G401 (cell line): ENCODE measurements at regions not wholly inside any gene's neighbourhood (a gene's known extent, or its start where the extent isn't known, plus 50 kb on each side); places are given as distances from the start of the nearest gene placed in this dataset.

Source experiments
- DNase-seq: peaks from one replicate; pipeline ENCODE4 v3.0.0-alpha.2; 2015; ENCODE audit warnings: low spot score
- in situ Hi-C: cut with HindIII; loops from 2 replicates; pipeline ENCODE4 v1.10.0; 2016; ENCODE audit warnings: low sequenced_read_pairs, mixed read lengths

DNA sequence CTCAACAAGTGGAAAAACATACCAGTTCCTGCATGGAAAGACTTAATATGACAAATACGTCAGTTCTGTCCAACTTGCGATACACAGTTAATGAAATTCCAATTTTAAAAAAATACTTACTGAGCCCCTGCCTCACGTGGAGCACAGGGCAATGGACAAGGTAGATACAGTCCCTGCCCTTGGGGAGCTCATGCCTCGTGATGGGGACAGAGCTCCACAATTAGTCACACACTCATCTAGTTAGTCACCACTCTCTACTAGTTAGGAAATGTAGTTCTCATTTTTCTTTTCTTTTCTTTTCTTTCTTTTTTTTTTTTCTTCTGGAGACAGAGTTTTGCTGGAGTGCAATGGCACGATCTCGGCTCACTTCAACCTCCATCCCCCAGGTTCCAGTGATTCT is 74.7 kb upstream of the CDH5 start:
- in situ Hi-C loops: no loop called here
- DNase-seq: no peak

DNA sequence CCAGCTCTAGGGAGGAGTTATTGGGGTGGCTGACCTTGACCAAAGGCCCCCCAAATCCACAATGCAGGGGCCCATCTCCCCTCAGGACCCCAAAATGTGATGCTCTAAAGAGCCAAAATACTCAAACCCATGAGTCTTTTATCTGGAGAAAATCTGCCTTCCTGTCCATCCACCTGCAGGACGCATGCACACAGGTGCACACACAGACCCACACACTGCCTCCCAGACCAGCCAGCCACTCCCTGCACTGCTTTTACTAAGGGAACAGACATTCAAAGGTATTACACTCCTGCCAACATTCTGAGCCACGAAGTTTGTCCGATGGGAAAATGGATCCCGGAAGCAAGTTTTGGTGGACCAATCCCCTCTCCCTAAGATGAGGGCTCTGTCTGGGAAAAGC is 76.1 kb upstream of the CDH5 start:
- in situ Hi-C loops: no loop called here
- DNase-seq: no peak

DNA sequence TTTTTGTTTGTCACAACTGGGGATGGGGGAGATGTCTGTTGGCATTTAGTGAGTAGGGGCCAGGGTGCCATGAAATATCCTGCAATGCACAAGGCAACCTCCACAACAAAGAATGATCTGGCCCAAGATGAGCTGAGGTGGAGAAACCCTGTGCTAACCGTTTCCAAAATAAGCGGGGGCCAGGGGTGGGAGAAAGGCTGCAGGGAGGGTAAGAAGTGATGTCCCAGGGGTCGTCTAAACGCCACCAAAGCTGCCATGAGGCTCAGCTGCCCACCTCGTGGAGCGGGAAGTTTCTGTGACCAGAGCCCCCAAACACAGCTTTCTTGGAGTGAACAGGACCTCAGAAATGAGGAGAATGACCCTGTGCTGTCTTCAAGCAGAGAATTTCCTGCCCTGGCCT is 76.5 kb upstream of the CDH5 start:
- DNase-seq: no peak
- in situ Hi-C loops: no loop called here

DNA sequence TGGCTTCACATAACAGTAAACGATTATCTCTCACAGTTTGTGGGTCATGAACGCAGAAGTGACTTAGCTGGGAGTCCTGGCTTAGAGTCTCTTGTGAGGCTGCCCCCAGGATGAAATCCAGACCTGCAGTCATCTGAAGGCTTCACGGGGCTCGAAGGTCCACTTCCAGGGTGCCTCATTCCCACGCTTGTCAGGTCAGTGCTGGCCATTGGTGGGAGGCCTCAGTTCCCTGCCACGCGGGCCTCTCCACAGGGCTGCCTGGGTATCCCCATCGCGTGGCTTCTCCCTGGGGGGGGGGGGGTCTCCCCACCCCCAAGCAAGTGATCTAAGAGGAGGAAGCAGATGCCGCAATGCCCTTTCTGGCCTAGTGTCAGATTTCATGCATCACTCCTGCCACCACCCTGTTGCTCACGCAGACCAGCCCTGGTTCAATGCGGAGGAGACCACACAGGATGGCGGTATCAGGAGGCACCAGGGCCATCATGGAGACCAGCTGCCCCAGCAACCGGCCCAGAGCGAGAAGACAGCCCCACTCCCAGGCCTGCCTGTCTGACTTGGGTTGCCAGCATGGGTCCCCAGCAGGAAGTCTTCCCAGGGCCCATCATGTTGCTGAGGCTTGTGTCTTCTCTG is 77.3 kb upstream of the CDH5 start:
- in situ Hi-C loops: no loop called here
- no peak for DNase-seq

DNA sequence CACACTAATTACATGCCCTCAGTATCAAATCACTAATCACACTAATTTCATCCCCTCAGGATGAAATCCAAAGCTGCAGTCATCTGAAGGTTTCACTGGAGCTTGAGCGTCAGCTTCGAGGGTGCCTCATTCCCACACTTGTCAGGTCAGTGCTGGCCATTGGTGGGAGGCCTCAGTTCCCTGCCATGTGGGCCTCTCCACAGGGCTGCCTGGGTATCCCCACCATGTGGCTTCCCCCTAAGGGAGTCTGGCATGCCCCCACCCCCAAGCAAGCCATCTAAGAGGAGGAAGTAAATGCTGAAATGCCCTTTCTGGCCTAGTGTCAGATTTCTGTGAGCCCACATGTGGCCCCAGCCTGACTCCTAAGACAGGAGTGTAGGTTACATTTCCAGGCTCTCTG is 78.6 kb upstream of the CDH5 start:
- in situ Hi-C loops: no loop called here
- no peak for DNase-seq

DNA sequence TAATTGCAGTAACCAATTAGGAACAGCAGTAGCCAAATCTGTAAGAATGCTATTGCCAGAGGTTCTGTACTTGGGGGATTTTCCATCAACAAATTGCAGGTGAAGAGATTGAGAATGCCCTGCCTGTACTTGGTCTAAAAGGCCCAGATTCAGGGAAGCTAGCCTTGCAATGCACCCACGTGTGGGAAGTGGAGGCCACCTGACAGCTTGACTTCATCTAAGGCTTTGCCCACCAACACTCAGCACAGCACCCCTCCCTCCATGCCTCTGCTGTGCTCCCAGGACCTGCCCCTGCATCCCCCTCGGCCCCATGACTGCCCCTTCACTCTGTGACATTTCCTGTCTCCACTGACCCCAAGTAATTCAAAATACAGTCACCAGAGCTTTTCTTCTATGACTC is 79.1 kb upstream of the CDH5 start:
- in situ Hi-C loops: no loop called here
- DNase-seq: no peak

DNA sequence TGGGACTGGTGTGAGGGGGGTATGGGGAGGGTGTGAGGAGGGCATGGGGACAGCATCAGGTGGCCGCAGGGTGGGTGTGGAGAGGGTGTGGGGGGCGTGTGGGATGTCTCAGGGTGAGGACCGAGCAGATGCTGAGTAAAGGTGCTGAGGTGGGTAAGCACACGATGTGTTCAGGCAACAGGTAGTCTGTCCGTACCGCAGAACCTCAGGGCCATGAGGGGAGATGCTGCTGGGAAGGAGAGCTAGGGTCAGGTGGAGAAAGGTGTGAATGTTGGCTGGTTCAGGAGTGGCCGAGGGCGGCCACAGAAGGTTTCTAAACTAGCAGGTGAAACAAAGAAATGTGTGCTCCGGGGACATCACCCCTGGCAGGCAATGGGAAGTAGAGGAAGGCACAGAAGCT is 80.0 kb upstream of the CDH5 start:
- DNase-seq: no peak
- in situ Hi-C loops: no loop called here

DNA sequence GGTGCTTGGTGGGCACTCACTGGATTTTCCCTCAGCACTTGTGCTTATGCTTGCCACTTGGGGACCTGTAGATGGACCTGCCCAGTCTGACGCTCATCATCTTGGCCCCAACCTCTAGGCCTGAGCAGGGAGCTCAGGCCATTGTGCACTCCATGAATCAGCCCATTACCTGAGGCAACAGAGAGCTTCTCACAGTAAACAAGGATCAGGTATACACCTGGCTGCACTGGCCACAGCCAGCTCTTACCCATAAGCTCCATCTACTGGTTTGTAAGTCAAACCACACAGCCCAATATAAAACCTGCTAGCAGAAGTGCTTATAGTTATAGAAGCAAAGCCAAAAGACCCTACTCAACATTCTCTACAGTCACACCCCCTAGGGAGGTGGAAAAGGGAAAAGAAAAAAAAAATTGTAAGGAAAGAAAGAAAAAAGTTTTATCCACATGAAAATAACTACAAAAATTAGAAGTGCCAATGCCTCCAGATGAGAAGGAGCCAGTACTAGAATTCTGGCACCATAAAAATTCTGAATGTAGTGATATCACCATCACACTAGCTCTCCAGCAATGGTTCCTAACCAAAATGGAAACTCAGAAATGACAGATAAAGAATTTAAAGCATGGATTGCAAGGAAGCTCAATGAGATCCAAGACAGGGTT is 87.8 kb upstream of the CDH5 start:
- no peak for DNase-seq
- in situ Hi-C loops: no loop called here

DNA sequence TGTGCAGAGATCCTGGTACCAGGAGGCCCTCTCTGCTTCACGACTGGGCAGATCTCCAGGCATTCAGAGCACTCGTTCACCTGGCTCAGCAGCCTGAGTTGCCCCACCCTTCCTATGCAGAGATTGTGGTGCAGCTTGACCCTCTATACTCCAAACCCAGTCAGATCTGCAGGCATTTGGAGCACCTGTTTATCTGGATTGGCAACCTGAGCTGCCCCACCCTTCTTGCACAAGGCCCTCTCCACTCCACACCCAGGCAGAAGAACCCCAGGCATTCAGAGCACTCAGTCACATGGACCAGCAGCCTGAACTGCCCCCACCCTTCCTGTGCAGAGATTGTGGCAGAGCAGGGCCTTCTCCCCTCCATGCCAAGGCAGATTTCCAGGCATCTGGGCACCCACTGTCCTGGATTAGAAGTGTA is 88.4 kb upstream of the CDH5 start:
- in situ Hi-C loops: no loop called here
- DNase-seq: no peak

DNA sequence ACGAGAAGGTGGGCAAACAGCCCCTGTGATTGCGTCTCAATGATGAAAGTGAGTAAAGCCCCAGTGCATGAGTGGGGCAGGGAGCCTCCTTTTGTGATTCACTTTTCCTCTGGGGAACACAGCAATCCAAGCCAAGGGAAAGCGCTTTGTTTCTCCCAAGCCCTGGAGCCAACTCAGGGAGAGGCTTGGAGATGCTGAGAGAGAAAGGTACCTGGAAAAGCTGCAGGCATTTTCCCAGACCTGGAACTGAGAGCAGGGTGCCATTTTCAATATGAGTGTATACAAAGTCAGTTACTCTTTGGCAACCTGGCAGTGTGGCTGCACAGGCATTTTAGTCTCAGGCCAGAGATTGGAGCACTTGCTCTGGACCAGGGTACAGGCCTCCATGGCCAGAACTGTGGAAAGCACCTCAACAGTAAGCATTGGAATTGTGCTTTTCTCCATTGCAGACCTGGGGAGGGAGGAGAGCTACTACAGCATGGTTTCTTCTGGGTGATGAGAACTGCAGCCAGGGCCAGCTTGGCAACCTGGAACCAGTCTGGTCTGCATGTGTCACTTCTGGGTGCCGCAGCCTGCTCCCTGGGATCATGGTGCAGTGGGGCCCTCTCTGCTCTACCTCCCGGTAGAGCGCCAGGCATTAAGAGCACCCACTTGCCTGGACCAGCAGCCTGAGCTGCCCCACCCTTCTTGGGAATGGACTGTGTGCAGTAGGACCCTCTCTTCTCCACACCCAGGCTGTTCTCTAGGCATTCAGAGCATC is 89.0 kb upstream of the CDH5 start:
- DNase-seq: no peak
- in situ Hi-C loops: no loop called here

DNA sequence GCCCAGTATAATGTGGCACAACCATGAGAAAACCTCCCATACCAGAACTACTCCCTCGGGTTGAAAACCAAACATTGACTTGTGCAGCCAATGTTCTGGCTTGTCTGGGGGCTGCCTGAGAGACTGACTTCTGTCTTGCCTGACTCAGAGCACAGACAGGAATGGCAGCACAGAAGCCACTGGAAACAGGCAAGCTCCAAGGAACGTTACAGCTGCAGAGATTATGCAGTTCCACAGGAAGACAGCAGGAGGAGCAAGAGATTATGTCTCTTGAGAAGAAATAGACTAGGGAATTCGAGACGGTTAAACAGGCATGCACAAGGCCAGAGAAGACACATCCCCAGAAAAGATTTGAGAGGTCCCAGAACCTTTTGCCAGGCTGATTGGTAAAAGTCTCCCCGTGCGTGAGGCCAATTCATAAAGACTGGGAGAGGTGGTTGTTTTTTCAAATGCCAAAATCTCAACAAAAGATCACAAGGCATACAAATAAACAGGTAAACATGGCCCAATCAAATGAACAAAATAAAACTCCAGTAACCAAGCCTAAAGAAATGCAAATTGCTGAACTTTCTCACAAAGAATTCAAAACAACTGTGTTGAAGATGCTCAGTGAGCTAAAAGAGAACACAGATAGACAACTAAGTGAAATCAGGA is 90.6 kb upstream of the CDH5 start:
- in situ Hi-C loops: no loop called here
- peak; percentile 10 for DNase-seq

DNA sequence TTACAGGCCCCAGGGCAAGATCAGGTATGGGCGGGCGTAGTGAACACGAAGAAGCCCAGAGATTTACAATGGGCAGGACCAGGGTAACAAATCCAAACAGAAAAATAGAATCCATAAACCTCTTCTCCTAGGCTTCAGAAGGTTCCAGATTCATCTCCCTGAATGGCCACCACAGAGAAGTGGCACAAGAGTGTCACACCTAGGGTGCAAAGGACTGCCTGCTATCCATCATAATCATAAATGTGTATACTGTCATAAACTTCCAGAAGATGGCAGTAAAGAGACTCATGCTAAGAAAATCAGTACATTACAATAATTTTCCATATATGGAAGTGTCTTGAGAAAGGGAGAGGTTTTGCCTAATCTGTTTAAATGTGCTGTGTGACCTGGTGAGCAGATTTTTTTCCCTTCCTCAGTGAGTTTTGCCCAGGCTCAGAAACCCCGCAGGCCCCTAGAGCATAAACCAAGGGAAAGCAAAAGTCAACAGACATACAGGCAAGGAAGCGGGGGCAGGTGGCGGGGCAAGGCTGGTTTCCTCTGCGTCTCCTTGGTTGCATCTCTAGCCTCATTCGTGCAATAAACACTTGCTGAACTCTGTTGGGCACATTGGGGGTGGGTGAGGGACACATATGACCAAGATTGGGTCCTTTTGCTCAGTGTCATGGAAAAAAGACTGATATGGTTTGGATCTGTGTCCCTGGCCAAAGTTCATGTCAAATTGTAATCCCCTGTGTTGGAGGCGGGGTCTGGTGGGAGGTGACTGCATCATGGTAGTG is 92.0 kb upstream of the CDH5 start:
- in situ Hi-C loops: no loop called here

DNA sequence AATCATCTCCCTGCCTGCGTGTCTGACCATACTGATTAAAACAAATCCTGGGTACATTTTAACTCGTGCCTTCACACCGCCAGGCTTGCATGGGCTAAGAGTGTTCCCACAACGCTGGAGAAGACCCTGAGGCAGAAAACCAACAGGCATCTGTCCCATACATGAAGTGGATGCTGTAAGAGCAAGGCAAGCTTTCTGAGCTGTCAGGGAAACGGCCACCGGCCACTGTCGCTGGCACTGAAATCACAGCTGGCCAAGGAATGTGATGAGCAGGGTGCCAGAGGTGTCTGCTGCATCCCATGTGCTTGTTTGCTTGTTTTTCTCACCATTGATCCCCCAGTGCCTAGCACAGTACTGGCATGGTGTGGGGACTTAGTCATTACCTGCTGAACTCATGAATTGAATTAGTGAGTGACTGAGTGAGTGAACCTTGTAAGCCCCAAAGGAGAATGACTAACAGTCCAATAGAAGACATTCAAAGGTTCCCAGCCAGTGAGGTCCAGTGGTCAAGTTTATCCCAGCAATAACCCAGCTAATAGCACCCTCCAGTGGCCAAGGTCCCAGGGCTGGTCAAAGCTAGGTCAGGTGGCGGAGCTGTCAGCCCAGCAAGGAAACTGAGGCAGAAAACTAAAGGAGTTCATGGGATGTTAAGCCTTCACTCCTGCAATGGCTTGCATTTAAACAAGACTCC is 92.7 kb upstream of the CDH5 start:
- DNase-seq: no peak
- in situ Hi-C loops: no loop called here

More for the DNA sequence above, 92.0 kb upstream of the CDH5 start:
- no peak for DNase-seq

DNA sequence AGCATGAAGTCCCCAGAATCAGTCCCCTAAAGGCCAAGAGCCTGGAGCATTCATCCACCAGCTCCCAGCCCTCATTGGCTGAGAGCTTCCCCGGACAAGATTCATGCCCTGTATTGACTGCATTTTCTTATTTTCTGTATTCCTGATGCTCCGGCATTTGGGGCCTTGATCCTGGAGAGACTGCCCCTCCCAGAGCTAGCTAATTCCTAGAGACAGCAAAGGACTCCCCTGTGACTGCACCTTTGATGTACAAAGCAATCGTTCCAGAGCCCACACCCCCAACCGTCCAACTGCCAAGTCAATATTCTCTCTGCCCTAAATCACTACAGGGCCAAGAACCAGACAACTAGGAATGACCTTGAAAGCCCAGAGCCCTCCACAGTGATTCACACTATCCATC is 93.4 kb upstream of the CDH5 start:
- in situ Hi-C loops: no loop called here
- no peak for DNase-seq

DNA sequence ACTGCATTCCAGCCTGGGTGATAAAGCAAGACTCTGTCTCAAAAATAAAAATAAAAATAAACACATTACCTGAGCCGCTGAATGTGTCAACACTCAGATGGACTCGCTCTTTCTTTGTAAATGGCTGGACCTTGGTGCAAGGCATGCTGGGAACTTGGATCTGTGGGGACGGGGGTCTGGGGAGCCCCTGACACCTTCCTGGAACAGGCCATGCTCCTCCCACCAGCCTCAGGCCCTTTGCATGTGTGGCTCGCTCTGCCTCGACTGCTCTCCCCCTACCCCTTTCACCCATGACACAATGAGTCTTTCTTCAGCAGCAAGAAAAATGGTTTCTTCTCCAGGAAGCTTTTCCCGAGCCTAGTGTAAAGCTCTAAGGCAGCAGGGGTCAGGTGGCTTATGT is 94.0 kb upstream of the CDH5 start:
- in situ Hi-C loops: no loop called here
- no peak for DNase-seq

DNA sequence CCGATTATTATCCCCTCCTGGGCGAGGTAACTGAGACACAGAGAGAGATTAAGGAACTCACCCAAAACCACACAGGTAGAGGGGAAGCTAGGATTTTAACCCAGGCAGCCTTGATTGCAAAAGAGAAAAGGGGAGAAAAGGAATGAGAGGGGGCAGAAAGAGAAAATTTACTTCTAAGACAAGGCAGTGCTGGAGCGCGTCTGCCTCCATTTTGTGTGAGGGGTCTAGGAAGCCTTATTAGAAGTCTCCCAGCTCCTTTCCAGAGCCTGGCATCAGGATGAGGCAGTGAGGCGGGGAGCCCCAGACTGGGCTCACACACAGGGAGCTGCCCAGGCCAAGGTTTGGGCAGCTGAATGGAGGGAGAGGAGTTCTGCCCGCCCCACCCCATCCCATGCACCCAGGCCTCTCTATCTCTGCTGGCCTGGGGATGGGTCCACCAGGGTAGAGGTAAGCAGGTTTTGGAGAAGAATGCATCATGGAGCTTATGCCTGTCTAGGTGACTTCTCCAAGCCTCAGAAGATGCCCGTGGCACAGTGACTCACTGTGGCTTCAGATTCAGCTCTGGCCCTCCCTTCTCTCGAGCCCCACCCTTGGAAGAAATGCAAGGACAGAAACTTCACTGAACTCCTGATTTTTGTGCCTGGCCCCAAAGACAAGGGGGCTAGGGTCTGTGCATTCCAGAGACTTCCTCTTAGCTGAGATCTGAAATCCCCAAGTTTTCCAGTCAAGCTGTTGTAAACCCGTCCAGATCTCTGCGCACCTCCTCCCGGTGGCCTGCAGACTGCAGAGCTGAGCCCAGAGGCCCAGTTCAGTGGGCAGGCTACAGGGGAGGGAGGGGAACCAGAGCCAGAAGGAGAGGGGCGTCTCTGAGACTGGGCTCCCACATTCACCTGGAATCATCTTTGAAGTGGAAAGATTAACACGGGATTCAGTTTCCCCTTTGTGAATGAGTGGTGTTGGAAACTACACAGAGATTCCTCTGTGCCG is 95.1 kb upstream of the CDH5 start:
- no peak for DNase-seq
- in situ Hi-C loops: no loop called here

DNA sequence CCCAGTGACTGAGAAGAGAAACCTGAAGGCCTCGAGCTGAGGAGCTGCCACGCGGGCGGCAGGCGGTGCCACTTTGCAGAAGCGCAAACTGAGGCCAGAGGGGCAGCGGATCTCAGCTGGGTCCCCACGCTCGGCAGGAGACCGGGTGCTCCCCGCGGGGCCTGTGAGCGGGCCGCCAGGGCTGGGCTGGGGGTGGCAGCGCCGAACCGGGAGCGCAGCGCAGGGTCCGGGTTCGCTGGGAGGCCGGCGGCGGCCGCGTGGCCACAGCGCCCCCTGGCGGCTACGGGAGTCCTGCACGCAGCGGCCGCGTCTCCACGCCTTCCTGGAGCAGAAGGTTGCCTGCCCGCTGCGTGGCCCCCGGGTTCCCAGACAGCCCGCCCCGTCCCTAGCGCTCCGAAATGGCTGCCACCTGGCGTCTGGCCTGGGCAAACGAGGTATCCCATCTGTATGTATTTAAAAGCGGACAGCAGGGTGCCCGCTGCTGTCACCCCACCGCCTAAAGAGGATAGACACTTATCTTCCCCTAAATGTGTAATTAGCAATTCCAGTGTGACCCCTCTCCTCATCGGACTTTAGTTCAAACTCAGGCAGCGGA is 96.1 kb upstream of the CDH5 start:
- in situ Hi-C loops: no loop called here
- DNase-seq: peak; percentile 28
